Esophagus muscularis mucosa (tissue), 3 donors: ENCODE measurements at regions not wholly inside any gene's neighbourhood (a gene's known extent, or its start where the extent isn't known, plus 50 kb on each side); places are given as distances from the start of the nearest gene placed in this dataset.

Experiments
- POLR2AphosphoS5 ChIP-seq, 2 donors: sonication (generic); formaldehyde crosslinking; IDR thresholded peaks; one replicate each; pipeline ENCODE4 v1.6.1; 2017; ENCODE audit warnings: antibody characterized with exemption in 2 of 2
- TF ChIP-seq, protein P1 (sequence below), 3 experiments: fragments of 200-600 bp in 2 of 3; fragments of 450-650 bp in 1 of 3; sonication (generic) in 2 of 3; IDR thresholded peaks; one replicate each; pipeline ENCODE4 v1.5.1; 2017 to 2019; ENCODE audit warnings: antibody characterized with exemption in 3 of 3, mild to moderate bottlenecking in 2 of 3, moderate library complexity in 1 of 3

DNA sequence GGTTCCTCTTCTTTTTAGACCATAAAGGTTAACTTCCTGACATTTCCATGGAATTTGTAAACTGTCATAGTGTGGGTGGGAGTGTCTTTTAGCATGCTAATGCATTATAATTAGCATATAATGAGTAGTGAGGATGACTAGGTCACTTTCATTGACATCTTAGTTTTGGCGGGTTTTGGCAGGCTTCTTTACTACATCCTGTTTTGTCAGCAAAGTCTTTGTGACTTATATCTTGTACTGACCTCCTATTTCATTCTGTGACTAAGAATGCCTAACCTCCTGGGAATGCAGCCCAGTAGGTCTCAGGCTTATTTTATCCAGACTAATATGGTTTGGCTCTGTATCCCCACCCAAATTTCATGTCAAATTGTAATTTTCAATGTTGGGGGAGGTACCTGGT lies 149.6 kb upstream of the SYNCRIP start:
- TF ChIP-seq POLR2AphosphoS5 (IDR thresholded peaks at IDR 0.05): no peak
- TF ChIP-seq, protein P1, sequence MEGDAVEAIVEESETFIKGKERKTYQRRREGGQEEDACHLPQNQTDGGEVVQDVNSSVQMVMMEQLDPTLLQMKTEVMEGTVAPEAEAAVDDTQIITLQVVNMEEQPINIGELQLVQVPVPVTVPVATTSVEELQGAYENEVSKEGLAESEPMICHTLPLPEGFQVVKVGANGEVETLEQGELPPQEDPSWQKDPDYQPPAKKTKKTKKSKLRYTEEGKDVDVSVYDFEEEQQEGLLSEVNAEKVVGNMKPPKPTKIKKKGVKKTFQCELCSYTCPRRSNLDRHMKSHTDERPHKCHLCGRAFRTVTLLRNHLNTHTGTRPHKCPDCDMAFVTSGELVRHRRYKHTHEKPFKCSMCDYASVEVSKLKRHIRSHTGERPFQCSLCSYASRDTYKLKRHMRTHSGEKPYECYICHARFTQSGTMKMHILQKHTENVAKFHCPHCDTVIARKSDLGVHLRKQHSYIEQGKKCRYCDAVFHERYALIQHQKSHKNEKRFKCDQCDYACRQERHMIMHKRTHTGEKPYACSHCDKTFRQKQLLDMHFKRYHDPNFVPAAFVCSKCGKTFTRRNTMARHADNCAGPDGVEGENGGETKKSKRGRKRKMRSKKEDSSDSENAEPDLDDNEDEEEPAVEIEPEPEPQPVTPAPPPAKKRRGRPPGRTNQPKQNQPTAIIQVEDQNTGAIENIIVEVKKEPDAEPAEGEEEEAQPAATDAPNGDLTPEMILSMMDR (IDR thresholded peaks at IDR 0.05): no peak
